CD4-positive, CD25-positive, alpha-beta regulatory T cell (primary cell): ENCODE measurements at regions not wholly inside any gene's neighbourhood (a gene's known extent, or its start where the extent isn't known, plus 50 kb on each side); places are given as distances from the start of the nearest gene placed in this dataset.

Experiments used
- ATAC-seq, 2 donors: fragments of 150-1000 bp; cut with Tn5 transposase; one replicate each; pipeline ENCODE4 v1.10.0; 2021; ENCODE audit warnings: low read depth in 2 of 2, moderate number of reproducible peaks in 2 of 2, moderate library complexity in 1 of 2
- DNase-seq, 3 donors: peaks; one replicate each; pipeline versions ENCODE4 v3.0.0 to v3.0.0-alpha.2; 2012 to 2022; ENCODE audit warnings: mixed read lengths in 1 of 3
- H3K27ac ChIP-seq: one replicate; pipeline ENCODE4 v1.7.0; 2013; ENCODE audit warnings: mild to moderate bottlenecking, low read length; ENCODE audit not compliant: insufficient read depth, poor library complexity, severe bottlenecking
- H3K27me3 ChIP-seq: one replicate; pipeline ENCODE4 v1.7.0; 2013; ENCODE audit warnings: low read length; ENCODE audit not compliant: control insufficient read depth, insufficient read depth
- H3K36me3 ChIP-seq: one replicate; pipeline ENCODE4 v1.7.0; 2013; ENCODE audit warnings: mild to moderate bottlenecking, low read length, moderate library complexity; ENCODE audit not compliant: control insufficient read depth, insufficient read depth
- H3K4me1 ChIP-seq: 2 replicates; pipeline ENCODE4 v1.7.0; 2013; ENCODE audit warnings: mild to moderate bottlenecking, low read length; ENCODE audit not compliant: insufficient read depth, control insufficient read depth, poor library complexity, severe bottlenecking
- H3K4me3 ChIP-seq: one replicate; pipeline ENCODE4 v1.7.0; 2013; ENCODE audit warnings: low read depth, mild to moderate bottlenecking, low read length, moderate library complexity
- H3K9me3 ChIP-seq, 2 experiments: 1 replicate in 1 of 2; 2 replicates in 1 of 2; pipeline ENCODE4 v1.7.0; 2013; ENCODE audit warnings: low read length in 2 of 2, mild to moderate bottlenecking in 1 of 2, moderate library complexity in 1 of 2; ENCODE audit not compliant: control insufficient read depth in 2 of 2
- H3K27ac Mint-ChIP-seq, 3 donors: one replicate each; pipeline ENCODE4 v1.8.0; 2020 to 2022; ENCODE audit warnings: mild to moderate bottlenecking in 3 of 3, mixed read lengths in 3 of 3, moderate library complexity in 2 of 3
- H3K27me3 Mint-ChIP-seq: one replicate; pipeline ENCODE4 v1.8.0; 2022; ENCODE audit warnings: mild to moderate bottlenecking, mixed read lengths
- H3K36me3 Mint-ChIP-seq: one replicate; pipeline ENCODE4 v1.8.0; 2020; ENCODE audit warnings: mixed read lengths
- H3K4me1 Mint-ChIP-seq, 4 donors: one replicate each; pipeline ENCODE4 v1.8.0; 2020 to 2022; ENCODE audit warnings: mixed read lengths in 4 of 4, mild to moderate bottlenecking in 1 of 4
- H3K4me3 Mint-ChIP-seq, 4 donors: one replicate each; pipeline ENCODE4 v1.8.0; 2020 to 2022; ENCODE audit warnings: mild to moderate bottlenecking in 4 of 4, mixed read lengths in 4 of 4, moderate library complexity in 3 of 4
- H3K9me3 Mint-ChIP-seq, 7 donors: one replicate each; pipeline ENCODE4 v1.8.0; 2020 to 2022; ENCODE audit warnings: mixed read lengths in 7 of 7, mild to moderate bottlenecking in 3 of 7, moderate library complexity in 2 of 7

GRCh38 chr5:172559004-172559932 is 81.8 kb upstream of the NEURL1B start:
- no peaks in the 10 kb centered on the region for H3K36me3 Mint-ChIP-seq
- Histone ChIP-seq H3K36me3 (no peaks in the 10 kb centered on the region), H3K27ac (no peak overlapping the region), H3K9me3 (no peaks in the 10 kb centered on the region), H3K4me1 (no peaks in the 10 kb centered on the region), H3K4me3 (no peak overlapping the region), H3K27me3 (no peaks in the 10 kb centered on the region)
- no peaks in the 10 kb centered on the region for H3K9me3 Mint-ChIP-seq
- ATAC-seq (no peak), DNase-seq (no peak)
- H3K4me3 Mint-ChIP-seq: no peak overlapping the region
- no peaks in the 10 kb centered on the region for H3K4me1 Mint-ChIP-seq
- no peak overlapping the region for H3K27ac Mint-ChIP-seq
- no peaks in the 10 kb centered on the region for H3K27me3 Mint-ChIP-seq

GRCh38 chr5:172558076-172558976 is 82.7 kb upstream of the NEURL1B start:
- no peaks in the 10 kb centered on the region for H3K4me1 Mint-ChIP-seq
- H3K9me3 Mint-ChIP-seq: no peaks in the 10 kb centered on the region
- Histone ChIP-seq H3K4me3 (no peak overlapping the region), H3K27me3 (no peaks in the 10 kb centered on the region), H3K9me3 (no peaks in the 10 kb centered on the region), H3K4me1 (no peaks in the 10 kb centered on the region), H3K36me3 (no peaks in the 10 kb centered on the region), H3K27ac (no peak overlapping the region)
- ATAC-seq (no peak), DNase-seq (no peak)
- H3K27me3 Mint-ChIP-seq: no peaks in the 10 kb centered on the region
- H3K4me3 Mint-ChIP-seq: no peak overlapping the region
- H3K27ac Mint-ChIP-seq: no peak overlapping the region
- no peaks in the 10 kb centered on the region for H3K36me3 Mint-ChIP-seq

GRCh38 chr5:172556971-172557461 is 84.0 kb upstream of the NEURL1B start:
- DNase-seq (no peak), ATAC-seq (no peak)
- H3K36me3 ChIP-seq: no peaks in the 10 kb centered on the region
- Mint-ChIP-seq H3K27ac (no peak overlapping the region), H3K4me1 (no peaks in the 10 kb centered on the region), H3K27me3 (no peaks in the 10 kb centered on the region), H3K4me3 (no peak overlapping the region), H3K36me3 (no peaks in the 10 kb centered on the region), H3K9me3 (no peaks in the 10 kb centered on the region)
- no peaks in the 10 kb centered on the region for H3K27me3 ChIP-seq
- H3K27ac ChIP-seq: no peak overlapping the region
- no peaks in the 10 kb centered on the region for H3K4me1 ChIP-seq
- H3K9me3 ChIP-seq: no peaks in the 10 kb centered on the region
- no peak overlapping the region for H3K4me3 ChIP-seq

- DNase-seq (no peak), ATAC-seq (no peak)
- Histone ChIP-seq H3K4me1 (no peaks in the 10 kb centered on the region), H3K27ac (no peak overlapping the region), H3K9me3 (no peaks in the 10 kb centered on the region), H3K36me3 (no peaks in the 10 kb centered on the region), H3K27me3 (no peaks in the 10 kb centered on the region), H3K4me3 (no peak overlapping the region)
- Mint-ChIP-seq H3K9me3 (no peaks in the 10 kb centered on the region), H3K27me3 (no peaks in the 10 kb centered on the region), H3K4me1 (no peaks in the 10 kb centered on the region), H3K36me3 (no peaks in the 10 kb centered on the region), H3K4me3 (no peak overlapping the region), H3K27ac (no peak overlapping the region)
Measured at GRCh38 chr5:172556262-172556661, 84.8 kb upstream of the NEURL1B start.

GRCh38 chr5:172554562-172554961 is 86.5 kb upstream of the NEURL1B start:
- Mint-ChIP-seq H3K36me3 (no peaks in the 10 kb centered on the region), H3K9me3 (no peaks in the 10 kb centered on the region), H3K4me3 (no peak overlapping the region), H3K4me1 (no peaks in the 10 kb centered on the region), H3K27me3 (no peaks in the 10 kb centered on the region), H3K27ac (no peak overlapping the region)
- ATAC-seq: no peak
- no peaks in the 10 kb centered on the region for H3K36me3 ChIP-seq
- H3K27ac ChIP-seq: no peak overlapping the region
- DNase-seq: no peak
- no peak overlapping the region for H3K4me3 ChIP-seq
- no peaks in the 10 kb centered on the region for H3K4me1 ChIP-seq
- H3K27me3 ChIP-seq: no peaks in the 10 kb centered on the region
- no peaks in the 10 kb centered on the region for H3K9me3 ChIP-seq

GRCh38 chr5:172553903-172554302 is 87.2 kb upstream of the NEURL1B start:
- Histone ChIP-seq H3K27me3 (no peaks in the 10 kb centered on the region), H3K27ac (no peak overlapping the region), H3K4me1 (no peaks in the 10 kb centered on the region), H3K36me3 (no peaks in the 10 kb centered on the region), H3K4me3 (no peak overlapping the region), H3K9me3 (no peaks in the 10 kb centered on the region)
- DNase-seq: no peak
- Mint-ChIP-seq H3K4me1 (no peaks in the 10 kb centered on the region), H3K27ac (no peak overlapping the region), H3K4me3 (no peak overlapping the region), H3K36me3 (no peaks in the 10 kb centered on the region), H3K9me3 (no peaks in the 10 kb centered on the region), H3K27me3 (no peaks in the 10 kb centered on the region)
- ATAC-seq: no peak

- H3K9me3 Mint-ChIP-seq: no peaks in the 10 kb centered on the region
Measured at GRCh38 chr5:172553167-172553566, 87.9 kb upstream of the NEURL1B start.

More at GRCh38 chr5:172553167-172553566, 87.9 kb upstream of the NEURL1B start:
- Histone ChIP-seq H3K9me3 (no peaks in the 10 kb centered on the region), H3K36me3 (no peaks in the 10 kb centered on the region), H3K4me3 (no peak overlapping the region), H3K27me3 (no peaks in the 10 kb centered on the region), H3K27ac (no peak overlapping the region), H3K4me1 (no peaks in the 10 kb centered on the region)
- Mint-ChIP-seq H3K4me3 (no peak overlapping the region), H3K36me3 (no peaks in the 10 kb centered on the region), H3K27me3 (no peaks in the 10 kb centered on the region), H3K27ac (no peak overlapping the region), H3K4me1 (no peaks in the 10 kb centered on the region)
- DNase-seq (no peak), ATAC-seq (no peak)
